CD4-positive, alpha-beta memory T cell (primary cell): ENCODE measurements at regions not wholly inside any gene's neighbourhood (a gene's known extent, or its start where the extent isn't known, plus 50 kb on each side); places are given as distances from the start of the nearest gene placed in this dataset.

ENCODE experiments used
- CTCF ChIA-PET: fragments of 350-600 bp; sonication (Branson Sonifier 250); formaldehyde crosslinking; loops from one replicate; lab custom pipeline; 2021; ENCODE audit warnings: inconsistent platforms; ENCODE audit not compliant: partially characterized antibody; lab: Charles Lee
- POLR2A ChIA-PET: fragments of 350-600 bp; sonication (Branson Sonifier 250); formaldehyde crosslinking; loops from one replicate; lab custom pipeline; 2021; ENCODE audit not compliant: partially characterized antibody; lab: Charles Lee
- DNase-seq, 5 donors: peaks; one replicate each; pipeline versions ENCODE4 v3.0.0 to v3.0.0-alpha.2; 2020 to 2022; ENCODE audit warnings: mixed read lengths in 1 of 5
- H3K27ac ChIP-seq: one replicate; pipeline ENCODE4 v1.7.0; 2013; ENCODE audit warnings: low read depth, low read length
- H3K27me3 ChIP-seq: 2 replicates; pipeline ENCODE4 v1.7.0; 2013; ENCODE audit warnings: mild to moderate bottlenecking, low read length, moderate library complexity; ENCODE audit not compliant: insufficient read depth
- H3K36me3 ChIP-seq: 2 replicates; pipeline ENCODE4 v1.7.0; 2013; ENCODE audit warnings: mild to moderate bottlenecking, low read length, moderate library complexity; ENCODE audit not compliant: insufficient read depth
- H3K4me1 ChIP-seq: 2 replicates; pipeline ENCODE4 v1.7.0; 2013; ENCODE audit warnings: mild to moderate bottlenecking, low read length, moderate library complexity; ENCODE audit not compliant: insufficient read depth
- H3K4me3 ChIP-seq, 2 donors: one replicate each; pipeline ENCODE4 v1.7.0; 2013; ENCODE audit warnings: low read length in 2 of 2, mild to moderate bottlenecking in 1 of 2
- H3K9me3 ChIP-seq, 2 donors: one replicate each; pipeline ENCODE4 v1.7.0; 2013; ENCODE audit warnings: low read length in 2 of 2, control low read depth in 1 of 2; ENCODE audit not compliant: control insufficient read depth in 1 of 2
- H3K27ac Mint-ChIP-seq, 7 donors: one replicate each; pipeline ENCODE4 v1.8.0; 2020 to 2021; ENCODE audit warnings: mixed read lengths in 7 of 7, mild to moderate bottlenecking in 6 of 7, inconsistent platforms in 3 of 7, moderate library complexity in 3 of 7
- H3K27me3 Mint-ChIP-seq, 2 donors: one replicate each; pipeline ENCODE4 v1.8.0; 2020 to 2021; ENCODE audit warnings: mixed read lengths in 2 of 2
- H3K36me3 Mint-ChIP-seq, 2 donors: one replicate each; pipeline ENCODE4 v1.8.0; 2020 to 2021; ENCODE audit warnings: mixed read lengths in 2 of 2, inconsistent platforms in 1 of 2, mild to moderate bottlenecking in 1 of 2
- H3K4me1 Mint-ChIP-seq, 4 donors: one replicate each; pipeline ENCODE4 v1.8.0; 2020 to 2021; ENCODE audit warnings: mixed read lengths in 4 of 4, mild to moderate bottlenecking in 1 of 4
- H3K4me3 Mint-ChIP-seq, 8 donors: one replicate each; pipeline ENCODE4 v1.8.0; 2020 to 2021; ENCODE audit warnings: mixed read lengths in 8 of 8, mild to moderate bottlenecking in 7 of 8, moderate library complexity in 6 of 8, inconsistent platforms in 3 of 8
- H3K9me3 Mint-ChIP-seq, 8 donors: one replicate each; pipeline ENCODE4 v1.8.0; 2020 to 2021; ENCODE audit warnings: mixed read lengths in 8 of 8, mild to moderate bottlenecking in 5 of 8, inconsistent platforms in 3 of 8, moderate library complexity in 1 of 8
- intact Hi-C: fragments of 100-400 bp; cut with micrococcal nuclease; formaldehyde crosslinking; loops from one replicate; pipeline ENCODE4 v1.15.1; 2023

- H3K4me3 Mint-ChIP-seq: no peak overlapping the region
- Histone ChIP-seq H3K4me1 (peaks cover 14% of the 10 kb centered on the region), H3K27me3 (no peaks in the 10 kb centered on the region), H3K4me3 (no peak overlapping the region), H3K9me3 (no peaks in the 10 kb centered on the region), H3K36me3 (peaks cover 4% of the 10 kb centered on the region), H3K27ac (no peak overlapping the region)
- intact Hi-C loops: no loop called here
- no peaks in the 10 kb centered on the region for H3K27me3 Mint-ChIP-seq
- peak overlapping the region in 5 of 7 donors; percentile 4 to 80 (median 32) for H3K27ac Mint-ChIP-seq
- H3K9me3 Mint-ChIP-seq: peaks cover 0 to 2% (median 0%) of the 10 kb centered on the region in 8 donors
- ChIA-PET POLR2A (no interaction called here), CTCF (interaction anchor here (1.8 kb wide), 2 partner anchors 9 to 51 kb away, joined by 3 to 4 read pairs; no protein-coding TSS in a partner anchor)
- no peak for DNase-seq
- peaks cover 19 to 43% (median 33%) of the 10 kb centered on the region in 4 donors for H3K4me1 Mint-ChIP-seq
- peaks cover 24 to 29% of the 10 kb centered on the region in 2 donors for H3K36me3 Mint-ChIP-seq
Observed at GRCh38 chr2:74048843-74049519, 64.3 kb downstream of the TET3 start.

GRCh38 chr2:74050151-74050550, 65.4 kb downstream of the TET3 start:
- Histone ChIP-seq H3K4me1 (peaks cover 20% of the 10 kb centered on the region), H3K27me3 (no peaks in the 10 kb centered on the region), H3K4me3 (no peak overlapping the region), H3K9me3 (no peaks in the 10 kb centered on the region), H3K27ac (no peak overlapping the region), H3K36me3 (peaks cover 4% of the 10 kb centered on the region)
- H3K36me3 Mint-ChIP-seq: peaks cover 24 to 29% of the 10 kb centered on the region in 2 donors
- H3K27ac Mint-ChIP-seq: peak overlapping the region in 4 of 7 donors; percentile 14 to 43 (median 20)
- intact Hi-C loops: no loop called here
- POLR2A ChIA-PET: no interaction called here
- no peak overlapping the region for H3K4me3 Mint-ChIP-seq
- H3K4me1 Mint-ChIP-seq: peaks cover 23 to 53% (median 37%) of the 10 kb centered on the region in 4 donors
- peaks cover 0 to 2% (median 0%) of the 10 kb centered on the region in 8 donors for H3K9me3 Mint-ChIP-seq
- no peaks in the 10 kb centered on the region for H3K27me3 Mint-ChIP-seq
- CTCF ChIA-PET: interaction anchor here (1.8 kb wide), 1 partner anchor 8 kb away, joined by 4 read pairs; no protein-coding TSS in a partner anchor
- no peak for DNase-seq

GRCh38 chr2:74051504-74051903, 66.8 kb downstream of the TET3 start:
- Histone ChIP-seq H3K4me3 (no peak overlapping the region), H3K9me3 (no peaks in the 10 kb centered on the region), H3K36me3 (peaks cover 4% of the 10 kb centered on the region), H3K4me1 (peaks cover 20% of the 10 kb centered on the region), H3K27ac (no peak overlapping the region), H3K27me3 (no peaks in the 10 kb centered on the region)
- Mint-ChIP-seq H3K4me1 (peaks cover 23 to 53% (median 42%) of the 10 kb centered on the region in 4 donors), H3K4me3 (peak overlapping the region in 1 of 8 donors; percentile 20), H3K9me3 (peaks cover 0 to 2% (median 0%) of the 10 kb centered on the region in 8 donors), H3K36me3 (peaks cover 22 to 28% of the 10 kb centered on the region in 2 donors), H3K27ac (peak overlapping the region in 5 of 7 donors; percentile 47 to 83 (median 69)), H3K27me3 (no peaks in the 10 kb centered on the region)
- intact Hi-C loops: no loop called here
- POLR2A ChIA-PET: interaction anchor here (1.1 to 3.1 kb wide), 3 partner anchors 10 to 64 kb away, joined by 5 to 12 read pairs (median 5); no protein-coding TSS in a partner anchor
- CTCF ChIA-PET: no interaction called here
- no peak for DNase-seq

GRCh38 chr2:74052732-74053710, 68.3 kb downstream of the TET3 start:
- H3K36me3 Mint-ChIP-seq: peaks cover 16 to 22% of the 10 kb centered on the region in 2 donors
- H3K27me3 ChIP-seq: no peaks in the 10 kb centered on the region
- H3K36me3 ChIP-seq: peaks cover 4% of the 10 kb centered on the region
- H3K27ac ChIP-seq: no peak overlapping the region
- H3K27ac Mint-ChIP-seq: peak overlapping the region; percentile 6 to 82 (median 63)
- no peaks in the 10 kb centered on the region for H3K27me3 Mint-ChIP-seq
- peaks cover 23 to 53% (median 42%) of the 10 kb centered on the region in 4 donors for H3K4me1 Mint-ChIP-seq
- POLR2A ChIA-PET: interaction anchor here (0.6 to 3.1 kb wide), 4 partner anchors 12 to 126 kb away, joined by 3 to 12 read pairs (median 4); no protein-coding TSS in a partner anchor
- CTCF ChIA-PET: interaction anchor here (0.6 to 1.7 kb wide), 4 partner anchors 11 to 66 kb away, joined by 3 to 4 read pairs (median 4); no protein-coding TSS in a partner anchor
- intact Hi-C loops: no loop called here
- peaks cover 20% of the 10 kb centered on the region for H3K4me1 ChIP-seq
- DNase-seq: peak; percentile 33 to 49 (median 37)
- H3K9me3 ChIP-seq: no peaks in the 10 kb centered on the region
- peak overlapping the region in 7 of 8 donors; percentile 0 to 77 (median 36) for H3K4me3 Mint-ChIP-seq
- no peak overlapping the region for H3K4me3 ChIP-seq
- peaks cover 0 to 2% (median 0%) of the 10 kb centered on the region in 8 donors for H3K9me3 Mint-ChIP-seq

- Mint-ChIP-seq H3K4me1 (peaks cover 24 to 49% (median 36%) of the 10 kb centered on the region in 4 donors), H3K9me3 (no peaks in the 10 kb centered on the region), H3K27ac (peak overlapping the region in 4 of 7 donors; percentile 49 to 82 (median 66)), H3K27me3 (no peaks in the 10 kb centered on the region), H3K4me3 (peak overlapping the region in 4 of 8 donors; percentile 28 to 77 (median 63)), H3K36me3 (peaks cover 9 to 18% of the 10 kb centered on the region in 2 donors)
- Histone ChIP-seq H3K36me3 (no peaks in the 10 kb centered on the region), H3K27me3 (no peaks in the 10 kb centered on the region), H3K4me3 (no peak overlapping the region), H3K4me1 (peaks cover 20% of the 10 kb centered on the region), H3K27ac (no peak overlapping the region), H3K9me3 (no peaks in the 10 kb centered on the region)
- intact Hi-C loops: no loop called here
- DNase-seq: no peak
- POLR2A ChIA-PET: interaction anchor here (0.6 to 3.1 kb wide), 3 partner anchors 67 to 127 kb away, joined by 3 to 12 read pairs (median 5); no protein-coding TSS in a partner anchor
- CTCF ChIA-PET: interaction anchor here (1.4 kb wide), 1 partner anchor 10 kb away, joined by 4 read pairs; no protein-coding TSS in a partner anchor
Observed at GRCh38 chr2:74053959-74054715, 69.4 kb downstream of the TET3 start.

GRCh38 chr2:74059137-74059775, 74.5 kb downstream of the TET3 start:
- DNase-seq: no peak
- H3K9me3 ChIP-seq: no peaks in the 10 kb centered on the region
- H3K27me3 Mint-ChIP-seq: no peaks in the 10 kb centered on the region
- H3K27ac ChIP-seq: no peak overlapping the region
- intact Hi-C loops: no loop called here
- ChIA-PET CTCF (no interaction called here), POLR2A (no interaction called here)
- no peaks in the 10 kb centered on the region for H3K9me3 Mint-ChIP-seq
- H3K36me3 Mint-ChIP-seq: peaks cover 8 to 14% of the 10 kb centered on the region in 2 donors
- H3K27me3 ChIP-seq: no peaks in the 10 kb centered on the region
- H3K27ac Mint-ChIP-seq: no peak overlapping the region
- no peak overlapping the region for H3K4me3 ChIP-seq
- peaks cover 8 to 19% (median 13%) of the 10 kb centered on the region in 4 donors for H3K4me1 Mint-ChIP-seq
- no peaks in the 10 kb centered on the region for H3K36me3 ChIP-seq
- no peak overlapping the region for H3K4me3 Mint-ChIP-seq
- H3K4me1 ChIP-seq: peaks cover 3% of the 10 kb centered on the region
